HG02798 (cell line): ENCODE measurements at regions not wholly inside any gene's neighbourhood (a gene's known extent, or its start where the extent isn't known, plus 50 kb on each side); places are given as distances from the start of the nearest gene placed in this dataset.

Source experiments
- ATAC-seq: cut with Tn5 transposase; IDR thresholded peaks from one replicate; pipeline ENCODE4 v1.9.1; 2021; ENCODE audit warnings: mild to moderate bottlenecking; ENCODE audit not compliant: unreplicated experiment, poor library complexity

GRCh38 chr14:101022121-101022520, 118.6 kb upstream of the RTL1 start:
- ATAC-seq, result no peak

GRCh38 chr14:101022916-101023435, 119.5 kb upstream of the RTL1 start:
- no peak for ATAC-seq

GRCh38 chr14:101024686-101025085, 121.2 kb upstream of the RTL1 start:
- no peak for ATAC-seq

- no peak for ATAC-seq
Observed at GRCh38 chr14:101025131-101025530, 121.6 kb upstream of the RTL1 start.

GRCh38 chr14:101025696-101026095, 122.2 kb upstream of the RTL1 start:
- ATAC-seq, result no peak

- no peak for ATAC-seq
Observed at GRCh38 chr14:101026341-101026740, 122.8 kb upstream of the RTL1 start.

- ATAC-seq, result no peak
Observed at GRCh38 chr14:101027291-101027690, 123.8 kb upstream of the RTL1 start.

- no peak for ATAC-seq
Observed at GRCh38 chr14:101027966-101028365, 124.4 kb upstream of the RTL1 start.

- no peak for ATAC-seq
Observed at GRCh38 chr14:101028971-101029667, 125.6 kb upstream of the RTL1 start.

- ATAC-seq, result no peak
Observed at GRCh38 chr14:101029668-101030290, 126.3 kb upstream of the RTL1 start.

GRCh38 chr14:101030586-101030985, 127.1 kb upstream of the RTL1 start:
- no peak for ATAC-seq

- no peak for ATAC-seq
Observed at GRCh38 chr14:101031186-101031585, 127.7 kb upstream of the RTL1 start.

- no peak for ATAC-seq
Observed at GRCh38 chr14:101031721-101032120, 128.2 kb upstream of the RTL1 start.

GRCh38 chr14:101032433-101032832, 128.9 kb upstream of the RTL1 start:
- no peak for ATAC-seq

GRCh38 chr14:101033006-101033405, 129.5 kb upstream of the RTL1 start:
- ATAC-seq, result no peak

GRCh38 chr14:101033446-101034165, 130.1 kb upstream of the RTL1 start:
- ATAC-seq, result no peak

- no peak for ATAC-seq
Observed at GRCh38 chr14:101034986-101035385, 131.5 kb upstream of the RTL1 start.

GRCh38 chr14:101035466-101036225, 132.1 kb upstream of the RTL1 start:
- ATAC-seq, result no peak

- no peak for ATAC-seq
Observed at GRCh38 chr14:101037021-101037817, 133.7 kb upstream of the RTL1 start.
